ENCODE measurements at regions not wholly inside any gene's neighbourhood (a gene's known extent, or its start where the extent isn't known, plus 50 kb on each side); places are given as distances from the start of the nearest gene placed in this dataset.
"Not testable (repeated sequence)": the region's sequence is repeated elsewhere in the genome, so short reads cannot be mapped to it uniquely, and the experiment has no call there.

GRCh38 chr1:195733408-195733807 is 874.8 kb downstream of the KCNT2 start:
- TF ChIP-seq KDM1A (IDR thresholded peaks at IDR 0.05; ENCODE audit: low read depth) (no peak), FOSB (CRISPR knock-in tag; IDR thresholded peaks at IDR 0.05) (no peak), SMC3 (IDR thresholded peaks at IDR 0.05) (no peak), SREBF2 (IDR thresholded peaks at IDR 0.05) (no peak), HOXB5 (CRISPR knock-in tag; IDR thresholded peaks at IDR 0.05) (no peak), BHLHE40 (IDR thresholded peaks at IDR 0.05; ENCODE audit: low read depth, low read length) (no peak), RAD21 (conservative IDR thresholded peaks at IDR 0.05 in 1 of 2, IDR thresholded peaks at IDR 0.05 in 1 of 2) (no peak), MAZ (IDR thresholded peaks at IDR 0.05; ENCODE audit: borderline replicate concordance, low read depth, low read length) (no peak), ZSCAN20 (CRISPR knock-in tag; IDR thresholded peaks at IDR 0.05) (no peak), CHD4 (IDR thresholded peaks at IDR 0.05; ENCODE audit: borderline replicate concordance) (no peak), GATA3 (IDR thresholded peaks at IDR 0.05; ENCODE audit: borderline replicate concordance) (no peak), NPAS2 (CRISPR knock-in tag; IDR thresholded peaks at IDR 0.05; ENCODE audit: borderline replicate concordance) (no peak), TP53 (CRISPR knock-in tag; IDR thresholded peaks at IDR 0.05) (no peak), CHD2 (IDR thresholded peaks at IDR 0.05; ENCODE audit: low read length, partially characterized antibody) (no peak), CEBPB (IDR thresholded peaks at IDR 0.05) (no peak), NFE2L2 (conservative IDR thresholded peaks at IDR 0.05; ENCODE audit: low read length) (no peak)
- TF ChIP-seq, protein P1, sequence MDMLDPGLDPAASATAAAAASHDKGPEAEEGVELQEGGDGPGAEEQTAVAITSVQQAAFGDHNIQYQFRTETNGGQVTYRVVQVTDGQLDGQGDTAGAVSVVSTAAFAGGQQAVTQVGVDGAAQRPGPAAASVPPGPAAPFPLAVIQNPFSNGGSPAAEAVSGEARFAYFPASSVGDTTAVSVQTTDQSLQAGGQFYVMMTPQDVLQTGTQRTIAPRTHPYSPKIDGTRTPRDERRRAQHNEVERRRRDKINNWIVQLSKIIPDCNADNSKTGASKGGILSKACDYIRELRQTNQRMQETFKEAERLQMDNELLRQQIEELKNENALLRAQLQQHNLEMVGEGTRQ (IDR thresholded peaks at IDR 0.05) = no peak
- TF ChIP-seq, protein P2, sequence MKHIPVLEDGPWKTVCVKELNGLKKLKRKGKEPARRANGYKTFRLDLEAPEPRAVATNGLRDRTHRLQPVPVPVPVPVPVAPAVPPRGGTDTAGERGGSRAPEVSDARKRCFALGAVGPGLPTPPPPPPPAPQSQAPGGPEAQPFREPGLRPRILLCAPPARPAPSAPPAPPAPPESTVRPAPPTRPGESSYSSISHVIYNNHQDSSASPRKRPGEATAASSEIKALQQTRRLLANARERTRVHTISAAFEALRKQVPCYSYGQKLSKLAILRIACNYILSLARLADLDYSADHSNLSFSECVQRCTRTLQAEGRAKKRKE (CRISPR knock-in tag; IDR thresholded peaks at IDR 0.05; ENCODE audit: low read depth) = no peak
- TF ChIP-seq, protein P3, sequence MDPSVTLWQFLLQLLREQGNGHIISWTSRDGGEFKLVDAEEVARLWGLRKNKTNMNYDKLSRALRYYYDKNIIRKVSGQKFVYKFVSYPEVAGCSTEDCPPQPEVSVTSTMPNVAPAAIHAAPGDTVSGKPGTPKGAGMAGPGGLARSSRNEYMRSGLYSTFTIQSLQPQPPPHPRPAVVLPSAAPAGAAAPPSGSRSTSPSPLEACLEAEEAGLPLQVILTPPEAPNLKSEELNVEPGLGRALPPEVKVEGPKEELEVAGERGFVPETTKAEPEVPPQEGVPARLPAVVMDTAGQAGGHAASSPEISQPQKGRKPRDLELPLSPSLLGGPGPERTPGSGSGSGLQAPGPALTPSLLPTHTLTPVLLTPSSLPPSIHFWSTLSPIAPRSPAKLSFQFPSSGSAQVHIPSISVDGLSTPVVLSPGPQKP (IDR thresholded peaks at IDR 0.05; ENCODE audit: low read depth, low read length) = no peak
- no peaks in the 10 kb centered on the region for H3K9me3 ChIP-seq
- ChIA-PET POLR2A (no interaction called here), CTCF (interaction anchor here (0.6 to 1.2 kb wide), 2 partner anchors 10 to 417 kb away, joined by 3 read pairs; no protein-coding TSS in a partner anchor)
- H3K4me3 ChIP-seq = no peak overlapping the region
- H3K4me1 ChIP-seq = no peaks in the 10 kb centered on the region
- no peak for DNase-seq (ENCODE audit: low read depth in 1 of 2, low spot score in 1 of 2)
- no peak for FAIRE-seq
- ATAC-seq = no peak
- H3K4me2 ChIP-seq = no peak overlapping the region
- WGBS (ENCODE audit: missing lambda C conversion rate) = 64% methylated on average over 4 of the region's 4 CpGs
- no peak overlapping the region for H3K27ac ChIP-seq

DNA sequence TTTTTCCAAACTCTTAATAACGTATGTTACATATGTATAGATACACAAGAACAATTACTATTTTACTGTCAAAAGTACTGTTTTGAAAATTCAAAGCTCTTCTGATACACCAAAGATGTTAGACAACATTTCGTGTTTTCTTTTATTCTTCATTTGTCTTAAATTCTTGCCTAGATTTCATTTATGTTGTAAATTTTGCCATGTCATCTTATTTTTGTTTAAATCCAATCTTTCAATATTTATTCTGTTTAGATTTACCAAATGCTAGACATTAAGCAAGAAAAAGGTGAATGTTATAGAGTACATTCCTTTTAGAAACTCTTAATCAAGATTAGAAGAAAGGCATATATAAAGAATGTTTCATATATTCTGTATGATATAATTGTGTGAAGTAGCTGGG is 876.9 kb downstream of the KCNT2 start:
- ChIA-PET POLR2A (no interaction called here), CTCF (no interaction called here)
- FAIRE-seq = no peak
- Histone ChIP-seq H3K4me2 (no peak overlapping the region), H3K9me3 (no peaks in the 10 kb centered on the region), H3K4me3 (no peak overlapping the region), H3K4me1 (no peaks in the 10 kb centered on the region), H3K27ac (no peak overlapping the region)
- TF ChIP-seq, protein P3 (IDR thresholded peaks at IDR 0.05; ENCODE audit: low read depth, low read length) = no peak
- TF ChIP-seq MAFK (IDR thresholded peaks at IDR 0.05; ENCODE audit: partially characterized antibody) (peak; percentile 91), HOXA7 (CRISPR knock-in tag; IDR thresholded peaks at IDR 0.05) (no peak), JUN (IDR thresholded peaks at IDR 0.05) (no peak)
- WGBS (ENCODE audit: missing lambda C conversion rate) = 64% methylated on average over 2 of the region's 2 CpGs
- no peak for DNase-seq (ENCODE audit: low read depth in 1 of 2, low spot score in 1 of 2)
- no peak for ATAC-seq

DNA sequence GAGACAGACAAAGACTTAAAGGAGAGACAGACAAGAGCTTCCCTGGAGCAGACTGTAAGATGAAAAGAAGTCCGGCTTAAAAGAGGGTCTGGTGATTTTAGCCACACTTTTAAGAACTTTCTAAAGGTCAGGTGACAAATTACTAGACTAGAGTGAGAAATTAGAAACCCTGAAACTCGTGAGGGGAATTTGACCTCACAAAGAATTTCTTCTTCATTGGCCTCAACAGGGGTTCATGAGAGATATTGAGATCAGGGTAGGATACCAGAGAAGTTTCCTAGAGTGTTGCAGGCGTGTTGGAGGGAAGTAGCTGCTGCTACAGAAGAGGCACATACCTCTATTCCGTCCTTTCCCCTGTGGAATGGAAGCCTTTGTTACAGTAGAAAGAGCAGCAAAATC is 884.4 kb downstream of the KCNT2 start:
- Histone ChIP-seq H3K4me1 (no peaks in the 10 kb centered on the region), H3K4me3 (no peak overlapping the region), H3K27ac (no peak overlapping the region), H3K4me2 (no peak overlapping the region), H3K9me3 (no peaks in the 10 kb centered on the region)
- ChIA-PET POLR2A (no interaction called here), CTCF (no interaction called here)
- FAIRE-seq = no peak
- ATAC-seq = no peak
- TF ChIP-seq CHD2 (IDR thresholded peaks at IDR 0.05; ENCODE audit: low read length, partially characterized antibody) (no peak), ZNF302 (CRISPR knock-in tag; IDR thresholded peaks at IDR 0.05) (no peak), ZFP36 (IDR thresholded peaks at IDR 0.05; ENCODE audit: borderline replicate concordance, partially characterized antibody) (no peak), NPAS2 (CRISPR knock-in tag; IDR thresholded peaks at IDR 0.05; ENCODE audit: borderline replicate concordance) (no peak), KDM1A (IDR thresholded peaks at IDR 0.05; ENCODE audit: low read depth) (no peak), JUN (IDR thresholded peaks at IDR 0.05) (no peak), FOSB (CRISPR knock-in tag; IDR thresholded peaks at IDR 0.05) (no peak)
- no peak for DNase-seq (ENCODE audit: low read depth in 1 of 2, low spot score in 1 of 2)
- WGBS (ENCODE audit: missing lambda C conversion rate) = 30% methylated on average over 4 of the region's 4 CpGs

- CTCF ChIA-PET = not testable (repeated sequence)
Measured at GRCh38 chr1:195722852-195723795, 885.1 kb downstream of the KCNT2 start.

More at GRCh38 chr1:195722852-195723795, 885.1 kb downstream of the KCNT2 start:
- H3K4me3 ChIP-seq; H3K4me2 ChIP-seq; H3K9me3 ChIP-seq; DNase-seq (ENCODE audit: low read depth in 1 of 2, low spot score in 1 of 2); H3K27ac ChIP-seq; POLR2A ChIA-PET; ATAC-seq; FAIRE-seq; H3K4me1 ChIP-seq: not testable (repeated sequence)
- 88% methylated on average over 6 of the region's 42 CpGs for WGBS (ENCODE audit: missing lambda C conversion rate)

All from A549 (cell line).